GM21737 (cell line): ENCODE measurements at regions not wholly inside any gene's neighbourhood (a gene's known extent, or its start where the extent isn't known, plus 50 kb on each side); places are given as distances from the start of the nearest gene placed in this dataset.
"Not testable (repeated sequence)": the region's sequence is repeated elsewhere in the genome, so short reads cannot be mapped to it uniquely, and the experiment has no call there.

ENCODE experiments used
- ATAC-seq: cut with Tn5 transposase; IDR thresholded peaks from one replicate; pipeline ENCODE4 v1.9.1; 2021; ENCODE audit warnings: mild to moderate bottlenecking, moderate library complexity; ENCODE audit not compliant: unreplicated experiment

DNA sequence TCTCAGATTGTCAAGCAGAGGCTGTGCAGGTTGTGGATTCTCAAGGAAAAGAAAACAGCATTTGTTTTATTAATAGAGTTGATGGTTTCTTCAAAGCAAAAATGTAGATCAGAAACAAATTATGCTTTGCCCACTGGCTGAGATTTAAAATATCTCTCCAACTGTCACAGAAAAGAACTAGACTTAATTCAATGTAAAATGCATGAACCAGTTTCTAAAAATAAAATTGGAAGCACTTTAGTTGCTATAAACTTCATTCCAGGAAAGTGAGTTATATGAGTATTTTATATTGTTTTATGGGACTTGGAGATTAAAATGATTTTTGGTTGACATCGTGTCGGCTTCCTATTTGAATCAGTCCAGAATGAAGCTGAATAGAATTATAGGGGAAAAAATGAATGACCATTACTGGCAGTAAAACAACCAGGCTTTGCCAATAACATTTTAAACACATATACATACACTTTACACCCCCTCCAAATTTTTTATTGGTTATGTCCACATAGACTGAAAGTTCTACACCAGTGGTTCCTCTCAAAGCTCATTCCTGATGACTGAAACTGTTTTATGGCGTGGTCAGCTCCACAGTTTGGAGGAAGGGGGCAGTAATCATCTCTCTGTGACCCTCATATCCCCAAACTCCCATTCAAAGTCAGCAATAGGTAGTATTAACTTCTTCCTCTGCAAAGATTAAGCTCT, 55.5 kb upstream of the DAAM1 start:
- no peak for ATAC-seq

DNA sequence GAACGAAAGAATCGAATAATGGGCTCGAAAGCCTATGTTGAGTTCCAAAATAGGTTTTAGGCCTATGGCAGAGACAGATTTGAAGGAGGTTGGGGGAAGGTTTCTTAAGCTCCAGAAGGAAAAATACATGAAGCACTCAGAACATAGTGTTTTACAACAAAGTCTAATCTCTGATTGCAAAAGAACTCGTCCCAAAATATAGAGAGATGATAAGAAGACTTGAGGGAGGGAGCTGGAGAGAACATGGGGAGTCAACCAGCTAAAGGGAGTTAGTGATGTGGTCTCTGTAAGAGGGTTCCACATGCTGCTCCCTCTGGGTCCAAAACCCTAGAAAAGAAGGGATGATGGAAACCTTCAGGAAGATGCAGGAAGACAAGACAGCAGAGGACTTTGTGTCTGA, 54.8 kb upstream of the DAAM1 start:
- ATAC-seq, result no peak

DNA sequence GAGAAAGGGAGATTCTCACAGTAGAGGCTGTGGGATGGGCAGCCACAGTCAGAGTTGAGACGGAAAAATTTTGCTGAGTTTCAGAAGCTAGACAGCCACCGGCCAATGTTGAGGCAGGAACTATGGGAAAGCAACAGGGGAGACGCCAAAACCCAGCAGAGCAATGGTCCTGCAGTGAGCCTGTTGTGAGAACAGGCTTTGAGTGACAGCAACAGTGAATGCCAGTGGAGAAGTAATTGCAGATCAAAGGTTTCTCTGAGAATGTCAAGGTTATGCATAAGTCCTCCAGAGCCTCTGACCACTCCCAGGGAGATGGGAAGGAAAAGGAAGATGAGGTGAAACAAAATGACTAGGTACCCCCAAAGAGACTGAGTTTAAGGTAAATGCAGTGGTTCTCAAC, 54.2 kb upstream of the DAAM1 start:
- no peak for ATAC-seq

DNA sequence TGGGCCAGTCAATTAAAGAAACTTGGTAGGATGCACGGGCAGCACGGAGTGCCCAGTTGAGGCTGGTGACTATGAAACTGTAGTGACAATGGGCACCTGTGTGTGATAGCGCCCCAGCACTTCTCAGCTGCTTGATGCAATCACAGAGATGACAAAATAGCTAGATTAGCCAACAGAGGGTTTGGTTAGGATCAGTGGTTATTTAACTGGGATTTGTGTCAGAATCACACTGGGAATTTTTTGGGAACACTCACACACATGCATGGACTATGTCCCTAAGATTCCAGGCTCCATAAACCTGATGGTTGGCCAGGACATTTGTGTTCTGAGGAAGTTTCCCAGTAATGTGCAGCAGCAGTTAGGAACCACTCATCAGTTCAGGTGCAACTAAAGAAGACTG, 51.2 kb upstream of the DAAM1 start:
- no peak for ATAC-seq

DNA sequence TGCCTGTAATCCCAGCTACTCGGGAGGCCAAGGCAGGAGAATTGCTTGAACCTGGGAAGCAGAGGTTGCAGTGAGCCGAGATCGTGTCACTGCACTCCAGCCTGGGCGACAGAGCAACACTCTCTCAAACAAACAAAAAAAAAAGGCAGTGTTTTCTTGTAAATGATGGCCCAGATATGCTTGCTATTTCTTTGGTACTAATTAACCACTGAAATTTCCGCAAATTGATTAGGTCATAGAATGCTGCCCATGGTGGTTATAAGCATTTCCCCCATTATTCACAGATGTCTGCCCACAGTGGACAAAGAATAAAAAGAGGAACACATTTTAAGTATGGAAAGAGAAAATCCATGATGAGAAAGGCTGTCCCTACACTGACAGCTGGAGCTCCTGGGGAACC, 49.9 kb upstream of the DAAM1 start:
- not testable (repeated sequence) for ATAC-seq
